GM12878 (cell line): ENCODE measurements at regions not wholly inside any gene's neighbourhood (a gene's known extent, or its start where the extent isn't known, plus 50 kb on each side); places are given as distances from the start of the nearest gene placed in this dataset.

Experiments used
- ATAC-seq: fragments of 200-7000 bp; cut with Tn5 transposase; 3 replicates; pipeline ENCODE4 v1.9.1; 2020; ENCODE audit warnings: mild to moderate bottlenecking, moderate library complexity
- BruUV-seq: library from RNA; stranded (reverse); fragments of 400-500 nt; replicated peaks from 2 replicates; lab custom pipeline; 2021; lab: Mats Ljungman, UMichigan
- CTCF ChIA-PET: fragments of 300-600 bp; sonication (Branson Sonifier 250); formaldehyde crosslinking; extraction: SDS; loops from one replicate; lab custom pipeline; 2021; ENCODE audit warnings: inconsistent platforms; lab: Yijun Ruan, JAX
- POLR2A ChIA-PET: fragments of 350-600 bp; formaldehyde crosslinking; extraction: SDS; loops from one replicate; lab custom pipeline; 2021; ENCODE audit warnings: inconsistent platforms; lab: Charles Lee
- RAD21 ChIA-PET: fragments of 300-600 bp; sonication (Branson Sonifier 250); formaldehyde crosslinking; loops from one replicate; lab custom pipeline; 2023; ENCODE audit warnings: antibody characterized with exemption; ENCODE audit not compliant: unreplicated experiment; lab: Charles Lee
- SMC1A ChIA-PET: fragments of 300-600 bp; sonication (Branson Sonifier 250); formaldehyde crosslinking; loops from one replicate; lab custom pipeline; 2023; ENCODE audit not compliant: unreplicated experiment, uncharacterized antibody; lab: Charles Lee
- DNase-seq: peaks from one replicate; pipeline ENCODE4 v3.0.0-alpha.2; 2011; ENCODE audit warnings: low read depth, low spot score
- FAIRE-seq: peaks from 3 replicates; lab custom pipeline; 2011; peaks lifted over from hg19 to GRCh38; lab: Jason Lieb, UNC
- H2AFZ ChIP-seq: 2 replicates; pipeline ENCODE4 v1.6.0; 2011; ENCODE audit warnings: low read depth, low read length, control low read depth; ENCODE audit not compliant: control insufficient read depth
- H3K27ac ChIP-seq: 2 replicates; pipeline ENCODE4 v1.5.1; 2011; ENCODE audit warnings: control low read depth; ENCODE audit not compliant: control insufficient read depth, insufficient read depth
- H3K27me3 ChIP-seq, 2 experiments: replicated peaks in 1 of 2; 2 replicates each; pipeline versions ENCODE4 v1.6.0 to v1.6.1; 2011; ENCODE audit warnings: low read length in 1 of 2; ENCODE audit not compliant: control insufficient read depth in 2 of 2, insufficient read depth in 2 of 2
- H3K36me3 ChIP-seq, 2 experiments: 2 replicates each; pipeline ENCODE4 v1.5.1; 2011; ENCODE audit warnings: low read length in 1 of 2; ENCODE audit not compliant: control insufficient read depth in 2 of 2, insufficient read depth in 2 of 2
- H3K4me1 ChIP-seq: 2 replicates; pipeline ENCODE4 v1.6.1; 2011; ENCODE audit warnings: mild to moderate bottlenecking, low read length, moderate library complexity, mixed read lengths; ENCODE audit not compliant: control insufficient read depth, insufficient read depth
- H3K4me2 ChIP-seq: 2 replicates; pipeline ENCODE4 v1.6.0; 2011; ENCODE audit warnings: control low read depth; ENCODE audit not compliant: control insufficient read depth, insufficient read depth
- H3K4me3 ChIP-seq: fragments of 200-600 bp; sonication (generic); 2 replicates; pipeline ENCODE4 v1.5.1; 2016
- H3K79me2 ChIP-seq: 2 replicates; pipeline ENCODE4 v1.6.0; 2011; ENCODE audit warnings: low read length; ENCODE audit not compliant: control insufficient read depth, insufficient read depth
- H3K9ac ChIP-seq: 2 replicates; pipeline ENCODE4 v1.8.0; 2011; ENCODE audit warnings: low read length, control low read depth, mixed read lengths; ENCODE audit not compliant: control insufficient read depth, insufficient read depth
- H3K9me3 ChIP-seq: replicated peaks from 3 replicates; pipeline ENCODE4 v1.5.1; 2011; ENCODE audit warnings: mild to moderate bottlenecking, low read length; ENCODE audit not compliant: control insufficient read depth, insufficient read depth
- H4K20me1 ChIP-seq: 2 replicates; pipeline ENCODE4 v1.6.0; 2011; ENCODE audit not compliant: control insufficient read depth, insufficient read depth
- ATF2 ChIP-seq: IDR thresholded peaks from 2 replicates; pipeline ENCODE4 v1.6.1; 2012; ENCODE audit warnings: low read length, inconsistent platforms
- BCL3 ChIP-seq: IDR thresholded peaks from 2 replicates; pipeline ENCODE4 v1.6.1; 2011; ENCODE audit warnings: borderline replicate concordance, low read depth, mild to moderate bottlenecking, moderate library complexity, low read length; ENCODE audit not compliant: insufficient read depth, poor library complexity, severe bottlenecking
- CBFB ChIP-seq: IDR thresholded peaks from 2 replicates; pipeline ENCODE4 v1.6.1; 2016; ENCODE audit warnings: antibody characterized with exemption, low read depth
- NFXL1 ChIP-seq: fragments of 450-650 bp; IDR thresholded peaks from 2 replicates; pipeline ENCODE4 v1.6.1; 2017; ENCODE audit warnings: antibody characterized with exemption, mild to moderate bottlenecking, borderline replicate concordance
- NR2C1 ChIP-seq: fragments of 450-650 bp; IDR thresholded peaks from 2 replicates; pipeline ENCODE4 v1.6.1; 2017; ENCODE audit warnings: antibody characterized with exemption, mild to moderate bottlenecking, moderate library complexity
- SUZ12 ChIP-seq: fragments of 200-600 bp; sonication (generic); IDR thresholded peaks from one replicate; pipeline ENCODE4 v1.6.1; 2018; ENCODE audit warnings: antibody characterized with exemption, mild to moderate bottlenecking; ENCODE audit not compliant: unreplicated experiment
- WGBS: methylation state at CpG from one replicate; pipeline ENCODE4 v1.1.6; 2016; ENCODE audit warnings: low lambda C conversion rate; ENCODE audit not compliant: insufficient replicate concordance, insufficient coverage; ENCODE audit errors: missing lambda C conversion rate; 5-methylcytosine and 5-hydroxymethylcytosine counted together
- in situ Hi-C: fragments of 300-500 bp; cut with MboI; formaldehyde crosslinking; loops from 9 replicates; pipeline ENCODE4 v1.14.3; 2018; ENCODE audit warnings: mixed read lengths
- intact Hi-C: fragments of 100-400 bp; cut with micrococcal nuclease; formaldehyde crosslinking; loops from one replicate; pipeline ENCODE4 v1.14.2; 2022; ENCODE audit not compliant: unreplicated experiment
- TF ChIP-seq, protein P1 (sequence below): fragments of 450-650 bp; IDR thresholded peaks from 2 replicates; pipeline ENCODE4 v1.6.1; 2017; ENCODE audit warnings: antibody characterized with exemption, mild to moderate bottlenecking, moderate library complexity

DNA sequence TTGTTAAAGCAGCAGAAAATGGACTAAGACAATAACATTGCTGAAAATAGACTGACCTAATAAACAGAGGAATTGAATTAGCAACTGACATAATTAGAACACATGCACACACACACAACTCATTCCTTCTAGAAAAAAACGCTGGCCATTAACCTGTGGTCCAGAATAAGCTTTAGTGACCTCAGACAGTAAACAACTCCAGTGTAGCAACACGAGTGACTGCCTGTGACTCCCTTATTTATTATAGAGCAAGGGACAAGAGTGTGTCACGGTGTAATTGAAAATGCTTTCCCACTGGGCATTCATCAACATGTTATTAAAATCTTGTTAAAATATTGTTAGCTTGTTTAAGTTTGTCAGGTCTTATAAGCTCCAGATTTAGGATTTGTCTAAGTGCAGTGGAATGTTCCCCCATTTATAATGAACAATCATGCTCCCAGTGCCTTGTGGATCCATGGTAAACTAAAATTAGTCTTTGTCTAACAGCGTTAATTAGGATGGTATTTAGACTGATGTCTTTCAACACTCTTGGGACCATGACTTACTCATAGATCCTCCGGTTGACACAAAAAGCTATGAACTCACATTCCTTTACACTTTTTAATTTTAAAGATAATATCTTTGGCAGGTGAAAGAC lies 111.7 kb upstream of the IRS2 start:
- SMC1A ChIA-PET, result interaction anchor here (0.6 kb wide), 1 partner anchor 124 kb away, joined by 3 read pairs; no protein-coding TSS in a partner anchor
- H3K36me3 ChIP-seq, result no peaks in the 10 kb centered on the region

More for the DNA sequence above, 111.7 kb upstream of the IRS2 start:
- no peaks in the 10 kb centered on the region for H3K79me2 ChIP-seq
- H3K9ac ChIP-seq, result no peak overlapping the region
- RAD21 ChIA-PET, result no interaction called here
- no peak overlapping the region for H3K27ac ChIP-seq
- no peaks in the 10 kb centered on the region for H3K4me1 ChIP-seq
- H3K4me3 ChIP-seq, result no peak overlapping the region
- POLR2A ChIA-PET, result no interaction called here
- CTCF ChIA-PET, result no interaction called here
- H3K9me3 ChIP-seq, result no peaks in the 10 kb centered on the region
- DNase-seq (no peak), FAIRE-seq (no peak)
- WGBS, result 21% methylated on average over 5 of the region's 5 CpGs
- no peaks in the 10 kb centered on the region for H4K20me1 ChIP-seq
- in situ Hi-C loops, result no loop called here
- H3K27me3 ChIP-seq, result no peaks in the 10 kb centered on the region
- H2AFZ ChIP-seq, result no peak overlapping the region
- H3K4me2 ChIP-seq, result no peak overlapping the region
- TF ChIP-seq SUZ12 (no peak), NFXL1 (no peak), ATF2 (no peak), NR2C1 (no peak), CBFB (no peak), BCL3 (no peak)
- TF ChIP-seq, protein P1, sequence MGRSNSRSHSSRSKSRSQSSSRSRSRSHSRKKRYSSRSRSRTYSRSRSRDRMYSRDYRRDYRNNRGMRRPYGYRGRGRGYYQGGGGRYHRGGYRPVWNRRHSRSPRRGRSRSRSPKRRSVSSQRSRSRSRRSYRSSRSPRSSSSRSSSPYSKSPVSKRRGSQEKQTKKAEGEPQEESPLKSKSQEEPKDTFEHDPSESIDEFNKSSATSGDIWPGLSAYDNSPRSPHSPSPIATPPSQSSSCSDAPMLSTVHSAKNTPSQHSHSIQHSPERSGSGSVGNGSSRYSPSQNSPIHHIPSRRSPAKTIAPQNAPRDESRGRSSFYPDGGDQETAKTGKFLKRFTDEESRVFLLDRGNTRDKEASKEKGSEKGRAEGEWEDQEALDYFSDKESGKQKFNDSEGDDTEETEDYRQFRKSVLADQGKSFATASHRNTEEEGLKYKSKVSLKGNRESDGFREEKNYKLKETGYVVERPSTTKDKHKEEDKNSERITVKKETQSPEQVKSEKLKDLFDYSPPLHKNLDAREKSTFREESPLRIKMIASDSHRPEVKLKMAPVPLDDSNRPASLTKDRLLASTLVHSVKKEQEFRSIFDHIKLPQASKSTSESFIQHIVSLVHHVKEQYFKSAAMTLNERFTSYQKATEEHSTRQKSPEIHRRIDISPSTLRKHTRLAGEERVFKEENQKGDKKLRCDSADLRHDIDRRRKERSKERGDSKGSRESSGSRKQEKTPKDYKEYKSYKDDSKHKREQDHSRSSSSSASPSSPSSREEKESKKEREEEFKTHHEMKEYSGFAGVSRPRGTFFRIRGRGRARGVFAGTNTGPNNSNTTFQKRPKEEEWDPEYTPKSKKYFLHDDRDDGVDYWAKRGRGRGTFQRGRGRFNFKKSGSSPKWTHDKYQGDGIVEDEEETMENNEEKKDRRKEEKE, result no peak
- TF ChIP-seq, all 136 proteins: peak for 0
- no peak for ATAC-seq
- intact Hi-C loops, result no loop called here
- no TSS peak for BruUV-seq
